HG02970 (cell line): ENCODE measurements at regions not wholly inside any gene's neighbourhood (a gene's known extent, or its start where the extent isn't known, plus 50 kb on each side); places are given as distances from the start of the nearest gene placed in this dataset.
A peak's percentile ranks its signal among the peaks of the same experiment; 100 is the strongest.

Experiments used
- ATAC-seq: cut with Tn5 transposase; IDR thresholded peaks from one replicate; pipeline ENCODE4 v1.9.1; 2021; ENCODE audit warnings: mild to moderate bottlenecking, moderate library complexity, moderate number of reproducible peaks; ENCODE audit not compliant: unreplicated experiment, low FRiP score

- no peak for ATAC-seq
These were observed 150.9 kb downstream of the EFNB2 start for GRCh38 chr13:106384516-106384915.

DNA sequence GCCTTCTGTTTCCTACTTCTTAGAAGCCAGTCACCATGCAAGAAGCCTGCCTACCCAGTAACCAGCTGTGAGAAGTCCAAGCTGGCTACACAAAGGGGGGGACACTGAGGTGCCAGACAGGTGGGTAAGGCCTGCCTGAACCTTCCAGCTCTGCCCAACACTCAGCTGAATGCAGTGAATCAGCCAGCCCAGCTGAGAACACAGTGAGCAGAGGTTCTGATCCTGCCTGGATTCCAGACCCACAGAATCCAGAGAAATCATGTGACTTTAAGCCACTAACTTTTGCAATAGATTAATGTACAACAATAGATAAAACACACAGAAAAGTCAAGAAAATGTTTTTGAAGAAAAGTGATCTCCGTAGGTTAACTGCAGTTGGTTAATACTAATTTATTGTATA lies 151.7 kb downstream of the EFNB2 start:
- no peak for ATAC-seq

GRCh38 chr13:106382534-106382933 lies 152.9 kb downstream of the EFNB2 start:
- ATAC-seq: no peak

DNA sequence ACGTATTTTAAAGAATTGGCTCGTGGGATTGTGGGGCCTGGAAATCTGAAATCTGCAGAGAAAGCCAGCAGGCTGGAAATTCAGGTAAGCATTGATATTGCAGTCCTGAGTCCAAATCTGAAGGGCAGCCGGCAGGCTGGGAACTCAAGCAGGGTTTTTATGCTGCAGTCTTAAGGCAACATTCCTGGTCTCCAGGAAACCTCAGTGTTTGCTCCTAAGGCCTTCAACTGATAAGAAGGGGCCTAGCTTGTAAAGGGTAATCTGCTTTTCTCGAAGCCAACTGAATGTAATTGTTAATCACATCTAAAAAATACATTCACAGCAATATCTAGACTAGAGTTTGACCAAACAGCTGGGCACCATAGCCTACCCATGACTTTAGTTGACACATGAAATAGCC lies 154.4 kb downstream of the EFNB2 start:
- no peak for ATAC-seq

GRCh38 chr13:106377931-106378662 lies 157.4 kb downstream of the EFNB2 start:
- ATAC-seq: no peak

- no peak for ATAC-seq
These were observed 158.1 kb downstream of the EFNB2 start for GRCh38 chr13:106377341-106377740.

- no peak for ATAC-seq
These were observed 158.9 kb downstream of the EFNB2 start for GRCh38 chr13:106376401-106377112.

GRCh38 chr13:106375085-106375484 lies 160.4 kb downstream of the EFNB2 start:
- ATAC-seq: no peak

DNA sequence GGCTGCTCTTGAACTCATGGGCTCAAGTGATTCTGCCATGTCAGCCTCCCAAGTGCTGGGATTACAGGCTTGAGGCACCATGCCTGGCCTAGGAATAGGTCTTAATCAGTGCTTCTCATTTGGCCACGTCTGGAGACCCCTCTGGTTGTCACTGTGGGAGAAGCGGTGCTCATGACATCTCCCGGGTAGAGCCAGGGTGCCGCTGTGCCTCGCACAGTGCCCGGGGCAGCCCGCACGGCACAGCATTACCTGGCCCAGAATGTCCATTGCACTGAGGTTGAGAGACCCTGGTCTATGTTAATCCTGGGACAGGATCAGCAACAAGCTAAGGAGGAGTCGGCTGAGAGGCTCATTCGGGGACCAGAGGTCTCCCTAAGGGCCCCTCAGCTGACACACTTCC lies 160.8 kb downstream of the EFNB2 start:
- no peak for ATAC-seq

- peak; percentile 78 for ATAC-seq
These were observed 161.4 kb downstream of the EFNB2 start for GRCh38 chr13:106373989-106374572.

DNA sequence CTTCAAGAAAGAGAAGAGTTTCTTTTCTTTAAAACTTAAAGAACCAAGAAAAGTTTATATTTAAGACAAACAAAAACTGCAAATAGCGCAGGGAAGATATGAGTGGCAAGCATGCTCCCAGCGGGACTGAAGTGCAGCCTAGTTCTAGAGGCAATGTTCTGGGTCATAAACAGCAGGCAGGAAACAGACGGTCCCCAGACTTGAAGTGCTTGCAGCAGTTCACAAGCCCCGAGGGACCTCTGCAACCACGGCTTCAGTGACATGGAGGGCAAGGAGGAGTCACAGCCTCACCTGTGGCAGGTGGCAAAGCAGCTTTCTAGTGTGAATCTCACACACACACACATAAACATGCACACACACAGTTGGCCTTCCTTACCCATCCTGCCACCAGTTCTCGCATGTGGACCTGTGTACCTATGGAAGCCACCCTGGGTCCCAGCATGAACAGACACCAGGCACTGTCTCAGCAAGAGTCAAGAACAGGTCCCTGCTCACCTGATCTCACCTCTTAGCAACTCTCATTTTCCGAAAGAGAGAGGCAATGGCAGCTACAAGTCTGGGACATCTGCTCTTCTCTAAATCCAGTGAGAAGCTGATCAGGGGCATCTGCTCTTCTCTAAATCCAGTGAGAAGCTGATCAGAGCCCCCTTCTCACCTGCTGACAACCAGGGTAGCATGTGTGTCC lies 162.0 kb downstream of the EFNB2 start:
- ATAC-seq: peak; percentile 50

DNA sequence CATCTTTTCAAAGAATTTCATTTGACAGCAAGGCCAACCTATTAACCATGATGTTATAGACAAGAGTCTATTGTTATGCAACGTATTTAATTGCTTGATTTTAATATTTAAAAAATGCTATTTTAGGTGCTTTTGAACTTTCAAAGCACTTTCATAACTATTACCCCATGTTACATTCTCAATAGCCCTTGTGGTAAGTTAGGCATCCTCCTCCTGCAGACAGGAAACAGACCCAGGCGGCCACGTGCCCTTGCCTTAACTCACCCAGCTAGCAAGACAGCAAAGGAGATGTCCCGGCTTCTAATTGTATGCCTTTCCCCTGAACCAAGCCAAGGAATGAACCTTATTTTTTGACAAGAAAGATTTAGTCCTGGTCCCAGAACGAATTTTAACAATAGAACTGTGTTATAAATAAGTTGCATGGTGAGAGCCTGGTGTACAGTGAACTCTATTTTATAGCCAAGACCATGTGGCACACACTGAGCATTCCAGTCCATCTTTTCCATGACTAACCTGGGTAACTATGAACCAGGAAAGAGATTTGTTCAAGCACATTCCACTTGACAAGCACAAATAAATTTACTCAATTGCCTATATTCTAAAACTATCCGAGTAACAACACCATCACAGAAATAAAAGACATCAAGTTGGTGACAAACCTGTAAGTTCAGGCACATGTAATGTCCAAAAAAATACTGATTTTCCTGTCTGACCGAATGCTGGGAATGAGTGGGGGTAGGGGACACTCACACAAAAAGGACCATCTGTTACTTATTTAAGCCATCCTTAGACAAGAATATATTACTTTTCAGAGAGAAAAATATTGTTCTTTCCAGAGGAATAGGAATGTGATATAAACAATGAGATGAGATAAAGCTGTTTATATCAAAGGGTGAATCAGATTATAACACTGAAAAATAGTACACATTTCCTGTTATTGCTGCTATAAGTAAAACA lies 163.0 kb downstream of the EFNB2 start:
- ATAC-seq: no peak

DNA sequence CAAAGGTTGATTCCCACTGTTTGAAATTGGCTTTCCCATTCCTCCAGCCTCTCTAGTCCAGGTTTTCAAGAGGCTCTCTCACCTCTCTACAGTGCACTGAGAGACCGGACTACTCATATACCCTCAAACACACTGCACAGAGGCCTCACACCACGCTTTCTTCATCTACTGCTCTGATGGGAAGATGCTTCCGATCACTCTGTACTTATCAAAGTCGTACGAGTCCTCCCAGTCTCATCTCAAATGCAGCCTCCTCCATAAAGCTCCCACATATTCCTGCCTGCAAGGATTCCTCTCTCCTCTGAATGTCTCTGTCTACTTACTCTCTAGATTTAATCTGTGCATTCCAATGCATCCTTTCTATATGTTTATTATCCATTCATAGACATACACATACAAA lies 164.4 kb downstream of the EFNB2 start:
- no peak for ATAC-seq

GRCh38 chr13:106369858-106370257 lies 165.6 kb downstream of the EFNB2 start:
- ATAC-seq: no peak

GRCh38 chr13:106369091-106369490 lies 166.4 kb downstream of the EFNB2 start:
- ATAC-seq: no peak

- no peak for ATAC-seq
These were observed 168.0 kb downstream of the EFNB2 start for GRCh38 chr13:106367361-106367971.

DNA sequence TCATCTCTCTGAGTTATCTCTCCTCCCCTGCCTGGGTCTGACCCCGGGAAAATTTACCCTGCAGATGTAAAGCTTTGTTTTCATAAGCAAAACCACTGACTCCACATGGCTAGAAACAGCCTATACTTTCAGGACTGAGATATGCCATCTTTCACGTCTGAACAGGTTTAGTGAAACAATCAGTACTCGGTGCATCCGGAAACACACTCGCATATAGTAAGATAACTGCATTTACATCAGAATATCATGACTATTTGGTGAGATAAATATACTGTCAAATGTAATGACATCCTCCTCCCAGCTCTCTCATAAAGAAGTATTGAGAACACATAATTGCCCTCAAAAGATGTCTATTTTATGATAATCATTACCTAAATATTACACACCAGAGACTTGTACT lies 172.8 kb downstream of the EFNB2 start:
- no peak for ATAC-seq

- ATAC-seq: no peak
These were observed 173.8 kb downstream of the EFNB2 start for GRCh38 chr13:106361621-106362020.

DNA sequence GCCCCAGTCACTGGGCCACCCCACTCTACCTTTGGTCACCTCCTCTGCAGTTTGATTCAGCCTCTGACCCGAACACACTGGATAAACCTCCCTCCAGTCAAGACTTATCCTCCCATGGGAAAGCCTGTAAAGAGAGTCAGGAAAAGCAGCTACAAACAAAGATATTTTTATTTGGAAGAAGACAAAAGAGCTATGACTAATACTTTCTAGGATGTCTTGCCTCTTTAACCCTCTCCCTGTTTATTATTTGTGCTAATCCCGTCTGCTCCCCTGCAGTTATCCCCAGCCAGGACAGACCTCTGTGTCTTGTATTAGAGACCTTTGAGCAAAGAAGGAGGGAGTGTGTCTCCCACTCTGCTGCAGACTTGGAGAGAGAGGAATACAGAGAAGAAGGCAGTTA lies 178.3 kb downstream of the EFNB2 start:
- no peak for ATAC-seq

DNA sequence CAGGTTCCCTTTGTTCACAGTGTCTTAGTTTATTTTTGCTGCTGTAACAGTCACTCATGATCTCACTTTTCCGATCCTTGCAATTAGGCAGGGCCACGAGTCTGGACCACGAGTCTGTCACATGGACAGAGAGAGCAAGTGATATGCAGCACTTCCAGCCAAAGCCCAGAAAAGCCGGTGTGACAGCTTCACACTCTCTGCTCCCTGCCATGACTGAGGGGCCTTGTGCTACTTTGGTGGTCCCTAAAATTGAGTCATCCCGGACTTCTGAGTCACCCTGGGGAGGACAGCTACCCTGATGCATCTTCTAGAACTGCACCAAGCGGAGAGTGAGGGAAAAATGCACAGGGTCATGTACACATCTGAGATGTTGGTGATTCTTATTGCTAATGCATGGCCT lies 179.6 kb downstream of the EFNB2 start:
- ATAC-seq: no peak
